ENCODE measurements at regions not wholly inside any gene's neighbourhood (a gene's known extent, or its start where the extent isn't known, plus 50 kb on each side); places are given as distances from the start of the nearest gene placed in this dataset.
"Not testable (repeated sequence)": the region's sequence is repeated elsewhere in the genome, so short reads cannot be mapped to it uniquely, and the experiment has no call there.

- no peak overlapping the region for H2AFZ ChIP-seq (ENCODE audit: low read length)
- no peak overlapping the region for H3K27ac ChIP-seq (ENCODE audit: low read depth, low read length, poor library complexity, severe bottlenecking)
- H3K4me2 ChIP-seq (ENCODE audit: low read length), result no peak overlapping the region
- H3K4me3 ChIP-seq (ENCODE audit: low read depth, low read length, poor library complexity, severe bottlenecking), result no peak overlapping the region
- H3K79me2 ChIP-seq (ENCODE audit: insufficient read depth, low read depth, low read length), result no peaks in the 10 kb centered on the region
- CTCF ChIA-PET (ENCODE audit: unreplicated experiment), result no interaction called here
- BruUV-seq (replicated peaks), result no TSS peak
- H3K9me3 ChIP-seq (ENCODE audit: low read length), result no peaks in the 10 kb centered on the region
- no peaks in the 10 kb centered on the region for H3K36me3 ChIP-seq (ENCODE audit: insufficient read depth, low read length)
- TF ChIP-seq CTCF (conservative IDR thresholded peaks at IDR 0.05; ENCODE audit: low read length) (no peak), EZH2phosphoT487 (IDR thresholded peaks at IDR 0.05; ENCODE audit: borderline replicate concordance, low read depth, low read length) (no peak)
- intact Hi-C loops (cut with micrococcal nuclease; ENCODE audit: unreplicated experiment), result no loop called here
- DNase-seq (ENCODE audit: low spot score), result no peak
- no peaks in the 10 kb centered on the region for H3K4me1 ChIP-seq (ENCODE audit: insufficient read depth, low read length, poor library complexity, severe bottlenecking)
- H3K9me2 ChIP-seq (ENCODE audit: insufficient read depth, low read length), result no peaks in the 10 kb centered on the region
- POLR2A ChIA-PET, result no interaction called here
- H4K20me1 ChIP-seq (ENCODE audit: insufficient read depth, low read length), result no peaks in the 10 kb centered on the region
Observed at GRCh38 chr1:195185321-195185720, 1422.9 kb downstream of the KCNT2 start.

GRCh38 chr1:195173753-195174152 is 1434.5 kb downstream of the KCNT2 start:
- no peak overlapping the region for H3K27ac ChIP-seq (ENCODE audit: low read depth, low read length, poor library complexity, severe bottlenecking)
- H3K4me1 ChIP-seq (ENCODE audit: insufficient read depth, low read length, poor library complexity, severe bottlenecking), result no peaks in the 10 kb centered on the region
- H4K20me1 ChIP-seq (ENCODE audit: insufficient read depth, low read length), result no peaks in the 10 kb centered on the region
- H3K4me2 ChIP-seq (ENCODE audit: low read length), result no peak overlapping the region
- no peaks in the 10 kb centered on the region for H3K9me2 ChIP-seq (ENCODE audit: insufficient read depth, low read length)
- H3K36me3 ChIP-seq (ENCODE audit: insufficient read depth, low read length), result no peaks in the 10 kb centered on the region
- no peak for DNase-seq (ENCODE audit: low spot score)
- intact Hi-C loops (cut with micrococcal nuclease; ENCODE audit: unreplicated experiment), result no loop called here
- TF ChIP-seq CTCF (conservative IDR thresholded peaks at IDR 0.05; ENCODE audit: low read length) (no peak), EZH2phosphoT487 (IDR thresholded peaks at IDR 0.05; ENCODE audit: borderline replicate concordance, low read depth, low read length) (no peak)
- no TSS peak for BruUV-seq (replicated peaks)
- ChIA-PET POLR2A (no interaction called here), CTCF (ENCODE audit: unreplicated experiment) (no interaction called here)
- H3K4me3 ChIP-seq (ENCODE audit: low read depth, low read length, poor library complexity, severe bottlenecking), result no peak overlapping the region
- no peaks in the 10 kb centered on the region for H3K79me2 ChIP-seq (ENCODE audit: insufficient read depth, low read depth, low read length)
- H2AFZ ChIP-seq (ENCODE audit: low read length), result no peak overlapping the region
- H3K9me3 ChIP-seq (ENCODE audit: low read length), result no peaks in the 10 kb centered on the region

GRCh38 chr1:195159795-195160194 is 1448.4 kb downstream of the KCNT2 start:
- H3K4me2 ChIP-seq (ENCODE audit: low read length); H3K9me3 ChIP-seq (ENCODE audit: low read length); H3K9me2 ChIP-seq (ENCODE audit: insufficient read depth, low read length); H3K27ac ChIP-seq (ENCODE audit: low read depth, low read length, poor library complexity, severe bottlenecking); H4K20me1 ChIP-seq (ENCODE audit: insufficient read depth, low read length); H3K79me2 ChIP-seq (ENCODE audit: insufficient read depth, low read depth, low read length); H2AFZ ChIP-seq (ENCODE audit: low read length); H3K4me3 ChIP-seq (ENCODE audit: low read depth, low read length, poor library complexity, severe bottlenecking); DNase-seq (ENCODE audit: low spot score); H3K36me3 ChIP-seq (ENCODE audit: insufficient read depth, low read length); CTCF ChIA-PET (ENCODE audit: unreplicated experiment); BruUV-seq (replicated peaks); POLR2A ChIA-PET; H3K4me1 ChIP-seq (ENCODE audit: insufficient read depth, low read length, poor library complexity, severe bottlenecking); intact Hi-C loops (cut with micrococcal nuclease; ENCODE audit: unreplicated experiment): not testable (repeated sequence)
